Small intestine (tissue), 7 donors: ENCODE measurements at regions not wholly inside any gene's neighbourhood (a gene's known extent, or its start where the extent isn't known, plus 50 kb on each side); places are given as distances from the start of the nearest gene placed in this dataset.

ENCODE experiments used
- DNase-seq, 2 donors: peaks; one replicate each; pipeline versions ENCODE4 v3.0.0 to v3.0.0-alpha.2; 2013
- FAIRE-seq: peaks from 2 replicates; lab custom pipeline; 2012; peaks lifted over from hg19 to GRCh38; lab: Jason Lieb, UNC
- H3K27ac ChIP-seq, 3 donors: one replicate each; pipeline ENCODE4 v1.5.1; 2013; ENCODE audit warnings: low read length in 2 of 3, mild to moderate bottlenecking in 2 of 3, control low read depth in 1 of 3, inconsistent platforms in 1 of 3, low read depth in 1 of 3, moderate library complexity in 1 of 3
- H3K27me3 ChIP-seq, 3 donors: one replicate each; pipeline ENCODE4 v1.6.1; 2013; ENCODE audit warnings: low read length in 3 of 3, inconsistent platforms in 1 of 3; ENCODE audit not compliant: control insufficient read depth in 3 of 3, insufficient read depth in 3 of 3
- H3K36me3 ChIP-seq, 3 donors: one replicate each; pipeline ENCODE4 v1.6.1; 2013; ENCODE audit warnings: low read length in 3 of 3, inconsistent platforms in 1 of 3, low read depth in 1 of 3, mild to moderate bottlenecking in 1 of 3, moderate library complexity in 1 of 3; ENCODE audit not compliant: control insufficient read depth in 3 of 3, insufficient read depth in 2 of 3
- H3K4me1 ChIP-seq, 3 donors: one replicate each; pipeline ENCODE4 v1.6.1; 2013; ENCODE audit warnings: low read length in 2 of 3, inconsistent platforms in 1 of 3, low read depth in 1 of 3, mild to moderate bottlenecking in 1 of 3, moderate library complexity in 1 of 3; ENCODE audit not compliant: control insufficient read depth in 3 of 3, insufficient read depth in 2 of 3
- H3K4me3 ChIP-seq, 3 donors: one replicate each; pipeline ENCODE4 v1.5.1; 2013; ENCODE audit warnings: low read length in 3 of 3, control low read depth in 1 of 3, inconsistent platforms in 1 of 3, low read depth in 1 of 3, mild to moderate bottlenecking in 1 of 3, moderate library complexity in 1 of 3
- H3K9me3 ChIP-seq, 2 donors: one replicate each; pipeline ENCODE4 v1.6.1; 2013; ENCODE audit warnings: low read depth in 1 of 2, low read length in 1 of 2; ENCODE audit not compliant: control insufficient read depth in 2 of 2, insufficient read depth in 1 of 2
- WGBS, 3 donors: extraction: QIAGEN DNeasy Blood & Tissue Kit; methylation state at CpG; one replicate each; pipeline ENCODE4 v1.1.7; 2013; 5-methylcytosine and 5-hydroxymethylcytosine counted together
- donor health status: healthy with polysubstance abuse.
- donor health status: control.
- donor health status: control.
- donor health status: Bipolar disorder and iron deficiency.
- donor health status: healthy.

- no peak for DNase-seq
- Histone ChIP-seq H3K36me3 (no peaks in the 10 kb centered on the region), H3K4me3 (no peak overlapping the region), H3K27ac (no peak overlapping the region), H3K9me3 (no peaks in the 10 kb centered on the region), H3K27me3 (no peaks in the 10 kb centered on the region), H3K4me1 (no peaks in the 10 kb centered on the region)
- FAIRE-seq = no peak
- whole genome bisulfite sequencing, 3 donors = 73 to 77% (median 73%) methylated on average over 5 of the region's 5 CpGs
Measured at GRCh38 chr3:3726549-3726948, 72.7 kb upstream of the LRRN1 start.

GRCh38 chr3:3714572-3714971 is 84.7 kb upstream of the LRRN1 start:
- Histone ChIP-seq H3K4me1 (no peaks in the 10 kb centered on the region), H3K4me3 (no peak overlapping the region), H3K9me3 (peaks cover 0 to 10% of the 10 kb centered on the region in 2 donors), H3K36me3 (no peaks in the 10 kb centered on the region), H3K27me3 (no peaks in the 10 kb centered on the region), H3K27ac (no peak overlapping the region)
- FAIRE-seq = no peak
- no peak for DNase-seq

GRCh38 chr3:3712971-3713370 is 86.3 kb upstream of the LRRN1 start:
- Histone ChIP-seq H3K4me1 (no peaks in the 10 kb centered on the region), H3K27ac (no peak overlapping the region), H3K27me3 (no peaks in the 10 kb centered on the region), H3K36me3 (no peaks in the 10 kb centered on the region), H3K9me3 (peaks cover 0 to 7% of the 10 kb centered on the region in 2 donors), H3K4me3 (no peak overlapping the region)
- DNase-seq (no peak), FAIRE-seq (no peak)
- 78 to 84% (median 84%) methylated on average over 6 of the region's 6 CpGs for WGBS, 3 donors

- Histone ChIP-seq H3K27ac (no peak overlapping the region), H3K36me3 (no peaks in the 10 kb centered on the region), H3K9me3 (no peaks in the 10 kb centered on the region), H3K4me3 (no peak overlapping the region), H3K4me1 (no peaks in the 10 kb centered on the region), H3K27me3 (no peaks in the 10 kb centered on the region)
- FAIRE-seq = no peak
- no peak for DNase-seq
Measured at GRCh38 chr3:3708769-3709115, 90.5 kb upstream of the LRRN1 start.

GRCh38 chr3:3707858-3708768 is 91.1 kb upstream of the LRRN1 start:
- H3K27me3 ChIP-seq = no peaks in the 10 kb centered on the region
- no peaks in the 10 kb centered on the region for H3K36me3 ChIP-seq
- no peaks in the 10 kb centered on the region for H3K9me3 ChIP-seq
- H3K4me3 ChIP-seq = no peak overlapping the region
- FAIRE-seq (no peak), DNase-seq (peak in 1 of 2 donors; percentile 35)
- no peaks in the 10 kb centered on the region for H3K4me1 ChIP-seq
- H3K27ac ChIP-seq = no peak overlapping the region
- 51 to 65% (median 59%) methylated on average over 6 of the region's 6 CpGs for WGBS, 3 donors

- WGBS, 3 donors = 46 to 55% (median 54%) methylated on average over 6 of the region's 6 CpGs
- Histone ChIP-seq H3K27me3 (no peaks in the 10 kb centered on the region), H3K4me1 (no peaks in the 10 kb centered on the region), H3K27ac (no peak overlapping the region), H3K9me3 (no peaks in the 10 kb centered on the region), H3K36me3 (no peaks in the 10 kb centered on the region), H3K4me3 (no peak overlapping the region)
- FAIRE-seq = no peak
- no peak for DNase-seq
Measured at GRCh38 chr3:3705090-3705775, 94.0 kb upstream of the LRRN1 start.

- FAIRE-seq (no peak), DNase-seq (no peak)
- Histone ChIP-seq H3K9me3 (no peaks in the 10 kb centered on the region), H3K27me3 (no peaks in the 10 kb centered on the region), H3K36me3 (peaks cover 0 to 2% (median 0%) of the 10 kb centered on the region in 3 donors), H3K4me3 (no peak overlapping the region), H3K4me1 (no peaks in the 10 kb centered on the region), H3K27ac (no peak overlapping the region)
- WGBS, 3 donors = 80 to 84% (median 82%) methylated on average over 5 of the region's 5 CpGs
Measured at GRCh38 chr3:3701949-3702348, 97.3 kb upstream of the LRRN1 start.

GRCh38 chr3:3699816-3700633 is 99.2 kb upstream of the LRRN1 start:
- Histone ChIP-seq H3K9me3 (no peaks in the 10 kb centered on the region), H3K27ac (no peak overlapping the region), H3K36me3 (peaks cover 0 to 2% (median 0%) of the 10 kb centered on the region in 3 donors), H3K4me3 (no peak overlapping the region), H3K4me1 (no peaks in the 10 kb centered on the region), H3K27me3 (no peaks in the 10 kb centered on the region)
- 40 to 71% (median 49%) methylated on average over 7 of the region's 7 CpGs for WGBS, 3 donors
- no peak for FAIRE-seq
- DNase-seq = no peak
